Activated CD4-positive, alpha-beta T cell treated with anti-CD3 and anti-CD28 coated beads for 48 hours (primary cell): ENCODE measurements at regions not wholly inside any gene's neighbourhood (a gene's known extent, or its start where the extent isn't known, plus 50 kb on each side); places are given as distances from the start of the nearest gene placed in this dataset.
"Not testable (repeated sequence)": the region's sequence is repeated elsewhere in the genome, so short reads cannot be mapped to it uniquely, and the experiment has no call there.

ENCODE experiments used
- DNase-seq: peaks from one replicate; pipeline ENCODE4 v3.0.0-alpha.2; 2020

GRCh38 chr4:20122198-20122988 is 129.3 kb upstream of the SLIT2 start:
- no peak for DNase-seq

GRCh38 chr4:20119141-20119540 is 132.6 kb upstream of the SLIT2 start:
- no peak for DNase-seq

- DNase-seq = no peak
Measured at GRCh38 chr4:20109391-20109790, 142.3 kb upstream of the SLIT2 start.

GRCh38 chr4:20106921-20107320 is 144.8 kb upstream of the SLIT2 start:
- no peak for DNase-seq

GRCh38 chr4:20101831-20102230 is 149.9 kb upstream of the SLIT2 start:
- no peak for DNase-seq

GRCh38 chr4:20096911-20097310 is 154.8 kb upstream of the SLIT2 start:
- no peak for DNase-seq

- no peak for DNase-seq
Measured at GRCh38 chr4:20095805-20096541, 155.7 kb upstream of the SLIT2 start.

- no peak for DNase-seq
Measured at GRCh38 chr4:20091781-20092180, 159.9 kb upstream of the SLIT2 start.

GRCh38 chr4:20087522-20087911 is 164.2 kb upstream of the SLIT2 start:
- no peak for DNase-seq

GRCh38 chr4:20086799-20087521 is 164.7 kb upstream of the SLIT2 start:
- DNase-seq = no peak

- no peak for DNase-seq
Measured at GRCh38 chr4:20086067-20086798, 165.5 kb upstream of the SLIT2 start.

GRCh38 chr4:20085653-20086052 is 166.1 kb upstream of the SLIT2 start:
- DNase-seq = no peak

- DNase-seq = no peak
Measured at GRCh38 chr4:20085156-20085555, 166.5 kb upstream of the SLIT2 start.

GRCh38 chr4:20084488-20084887 is 167.2 kb upstream of the SLIT2 start:
- peak; percentile 7 for DNase-seq

- no peak for DNase-seq
Measured at GRCh38 chr4:20078644-20079043, 173.1 kb upstream of the SLIT2 start.

- no peak for DNase-seq
Measured at GRCh38 chr4:20075248-20075871, 176.3 kb upstream of the SLIT2 start.

- DNase-seq = no peak
Measured at GRCh38 chr4:20074450-20074849, 177.3 kb upstream of the SLIT2 start.

GRCh38 chr4:20065952-20066351 is 185.8 kb upstream of the SLIT2 start:
- no peak for DNase-seq

GRCh38 chr4:20062857-20063256 is 188.8 kb upstream of the SLIT2 start:
- DNase-seq = not testable (repeated sequence)

GRCh38 chr4:20062054-20062453 is 189.7 kb upstream of the SLIT2 start:
- no peak for DNase-seq

GRCh38 chr4:20050768-20051167 is 200.9 kb upstream of the SLIT2 start:
- no peak for DNase-seq

- no peak for DNase-seq
Measured at GRCh38 chr4:20049889-20050288, 201.8 kb upstream of the SLIT2 start.
